IPS-18a (cell line): ENCODE measurements at regions not wholly inside any gene's neighbourhood (a gene's known extent, or its start where the extent isn't known, plus 50 kb on each side); places are given as distances from the start of the nearest gene placed in this dataset.

ENCODE experiments used
- H3K27ac ChIP-seq: one replicate; pipeline ENCODE4 v1.5.1; 2013; ENCODE audit warnings: low read length
- H3K27me3 ChIP-seq: one replicate; pipeline ENCODE4 v1.6.1; 2013; ENCODE audit warnings: mild to moderate bottlenecking, low read length; ENCODE audit not compliant: control insufficient read depth, insufficient read depth
- H3K36me3 ChIP-seq: one replicate; pipeline ENCODE4 v1.6.1; 2013; ENCODE audit warnings: low read depth, low read length; ENCODE audit not compliant: control insufficient read depth
- H3K4me1 ChIP-seq: one replicate; pipeline ENCODE4 v1.6.1; 2013; ENCODE audit warnings: low read depth, low read length; ENCODE audit not compliant: control insufficient read depth
- H3K4me3 ChIP-seq: one replicate; pipeline ENCODE4 v1.5.1; 2013; ENCODE audit warnings: low read length
- H3K9ac ChIP-seq: one replicate; pipeline ENCODE4 v1.6.1; 2013; ENCODE audit warnings: mild to moderate bottlenecking, low read length, moderate library complexity
- H3K9me3 ChIP-seq: one replicate; pipeline ENCODE4 v1.6.1; 2013; ENCODE audit warnings: low read depth, low read length; ENCODE audit not compliant: control insufficient read depth

DNA sequence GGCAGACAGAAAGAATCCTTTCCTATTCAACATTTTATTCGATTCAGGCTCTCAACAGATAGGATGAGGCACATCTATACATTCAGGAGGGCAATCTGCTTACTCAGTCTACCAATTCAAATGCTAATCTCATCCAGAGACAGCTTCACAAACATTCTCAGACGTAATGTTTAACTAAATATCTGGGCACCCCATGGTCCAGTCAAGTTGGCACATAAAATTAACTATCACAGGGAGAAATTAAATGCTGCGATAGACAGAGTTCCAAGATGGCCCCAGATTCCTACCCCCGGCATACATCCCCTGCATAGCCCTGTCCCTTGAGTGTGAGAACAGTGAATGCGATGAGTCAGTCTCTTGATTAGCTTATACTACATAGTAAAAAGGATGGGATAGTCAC lies 184.3 kb downstream of the FGFR2 start:
- H3K36me3 ChIP-seq, result no peaks in the 10 kb centered on the region
- H3K27me3 ChIP-seq, result no peaks in the 10 kb centered on the region
- H3K27ac ChIP-seq, result no peak overlapping the region
- H3K4me3 ChIP-seq, result no peak overlapping the region
- H3K9ac ChIP-seq, result no peak overlapping the region
- no peaks in the 10 kb centered on the region for H3K4me1 ChIP-seq
- no peaks in the 10 kb centered on the region for H3K9me3 ChIP-seq

DNA sequence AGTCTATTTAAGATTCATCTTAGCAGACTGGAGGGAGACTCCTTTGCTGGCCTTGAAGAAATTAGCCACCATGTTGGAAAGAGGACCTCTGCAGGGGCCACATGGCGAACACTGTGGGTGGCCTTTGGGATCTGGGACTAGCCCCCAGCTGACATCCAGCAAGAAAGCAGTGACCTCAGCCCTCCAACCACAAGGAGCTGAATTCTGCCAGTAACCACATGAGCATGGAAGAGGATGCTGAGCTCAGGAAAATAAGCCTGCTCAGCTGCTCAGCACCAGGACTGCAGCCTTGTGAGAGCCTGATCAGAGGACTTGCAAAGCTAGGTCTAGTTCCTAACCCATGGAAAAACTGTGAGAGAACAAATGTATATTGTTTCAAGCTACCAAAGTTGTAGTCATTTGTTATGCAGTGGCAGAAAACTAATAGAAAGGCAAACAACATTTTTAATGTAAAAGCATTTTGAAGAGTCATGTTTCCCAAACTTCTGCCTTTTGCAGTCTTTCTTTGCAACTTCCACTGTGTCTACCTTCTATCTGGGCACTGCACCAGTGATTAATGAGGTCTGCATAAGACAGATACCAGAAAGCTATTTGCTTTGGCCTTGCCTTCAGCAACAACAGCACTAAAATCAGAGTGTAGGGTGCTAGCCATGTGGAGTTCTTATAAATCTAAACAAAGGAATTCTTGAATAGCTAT lies 183.7 kb downstream of the FGFR2 start:
- Histone ChIP-seq H3K4me3 (no peak overlapping the region), H3K4me1 (no peaks in the 10 kb centered on the region), H3K9ac (no peak overlapping the region), H3K27ac (no peak overlapping the region), H3K9me3 (no peaks in the 10 kb centered on the region), H3K27me3 (no peaks in the 10 kb centered on the region), H3K36me3 (no peaks in the 10 kb centered on the region)

DNA sequence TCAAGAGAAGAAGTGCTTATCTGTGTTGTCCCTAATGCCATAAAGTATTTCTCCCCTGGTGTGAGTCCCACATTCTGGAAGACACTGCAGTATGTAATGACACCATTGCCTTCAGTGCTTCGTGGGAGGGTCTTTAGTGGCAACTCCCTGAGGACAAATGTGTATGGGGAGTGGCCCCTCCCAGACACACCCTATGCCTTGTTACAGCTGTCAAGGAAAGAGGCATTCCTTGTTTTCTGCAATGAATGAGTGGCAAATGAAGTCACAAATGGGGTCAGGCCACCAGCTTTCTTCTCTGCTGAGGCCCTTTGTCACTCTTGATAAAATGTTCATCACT lies 183.2 kb downstream of the FGFR2 start:
- Histone ChIP-seq H3K27ac (no peak overlapping the region), H3K4me1 (no peaks in the 10 kb centered on the region), H3K4me3 (no peak overlapping the region), H3K9me3 (no peaks in the 10 kb centered on the region), H3K36me3 (no peaks in the 10 kb centered on the region), H3K9ac (no peak overlapping the region), H3K27me3 (no peaks in the 10 kb centered on the region)

DNA sequence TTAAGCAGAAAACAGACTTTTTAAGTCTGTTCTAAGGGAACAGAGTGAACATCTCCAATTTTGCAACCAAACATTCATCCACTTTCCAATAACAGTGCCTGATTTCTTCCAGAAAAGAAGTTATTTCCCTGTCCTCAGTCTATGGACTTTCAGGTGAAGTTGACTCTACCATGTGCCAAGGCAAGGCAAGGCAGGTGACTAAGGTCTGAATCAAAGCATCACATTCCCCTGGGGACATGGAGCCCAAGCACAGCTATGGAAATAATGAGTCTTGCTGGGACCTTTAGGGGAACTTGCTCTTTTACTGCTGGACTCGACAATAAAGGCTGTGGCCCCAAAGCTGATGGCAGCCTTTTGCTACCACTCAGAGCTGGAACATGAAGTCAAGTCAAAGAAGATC lies 182.2 kb downstream of the FGFR2 start:
- Histone ChIP-seq H3K4me1 (no peaks in the 10 kb centered on the region), H3K36me3 (no peaks in the 10 kb centered on the region), H3K4me3 (no peak overlapping the region), H3K9ac (no peak overlapping the region), H3K27me3 (no peaks in the 10 kb centered on the region), H3K27ac (no peak overlapping the region), H3K9me3 (no peaks in the 10 kb centered on the region)

- Histone ChIP-seq H3K27ac (no peak overlapping the region), H3K27me3 (no peaks in the 10 kb centered on the region), H3K9ac (no peak overlapping the region), H3K36me3 (no peaks in the 10 kb centered on the region), H3K9me3 (no peaks in the 10 kb centered on the region), H3K4me3 (no peak overlapping the region), H3K4me1 (peaks cover 2% of the 10 kb centered on the region)
These were observed 180.9 kb downstream of the FGFR2 start for GRCh38 chr10:121417298-121417697.

- no peak overlapping the region for H3K9ac ChIP-seq
- no peaks in the 10 kb centered on the region for H3K9me3 ChIP-seq
- no peaks in the 10 kb centered on the region for H3K36me3 ChIP-seq
- no peaks in the 10 kb centered on the region for H3K27me3 ChIP-seq
- no peak overlapping the region for H3K4me3 ChIP-seq
- H3K27ac ChIP-seq, result no peak overlapping the region
- peaks cover 2% of the 10 kb centered on the region for H3K4me1 ChIP-seq
These were observed 180.0 kb downstream of the FGFR2 start for GRCh38 chr10:121418126-121418777.

- H3K9ac ChIP-seq, result no peak overlapping the region
- H3K27me3 ChIP-seq, result no peaks in the 10 kb centered on the region
- H3K4me1 ChIP-seq, result peaks cover 2% of the 10 kb centered on the region
- H3K36me3 ChIP-seq, result no peaks in the 10 kb centered on the region
- no peaks in the 10 kb centered on the region for H3K9me3 ChIP-seq
- H3K27ac ChIP-seq, result no peak overlapping the region
- no peak overlapping the region for H3K4me3 ChIP-seq
These were observed 178.2 kb downstream of the FGFR2 start for GRCh38 chr10:121420006-121420405.

DNA sequence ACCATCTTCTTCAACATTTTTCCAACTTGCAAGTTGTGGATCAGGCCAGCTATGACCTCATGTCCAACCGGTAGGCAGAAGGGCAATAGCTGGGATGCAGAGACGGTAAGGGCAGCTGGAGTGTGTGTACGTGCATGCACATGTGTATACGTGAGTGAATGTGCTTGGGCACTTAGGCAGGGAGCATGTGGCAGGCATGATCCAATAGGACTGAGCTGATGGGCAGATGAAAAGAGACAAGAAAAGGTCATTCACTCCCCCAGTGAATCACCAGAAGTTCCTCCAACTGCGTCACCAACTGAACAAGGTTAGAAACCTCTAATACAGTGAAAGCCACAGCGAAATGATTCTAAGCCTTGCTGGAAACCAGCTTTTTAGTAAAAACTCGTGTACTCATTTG lies 176.1 kb downstream of the FGFR2 start:
- no peaks in the 10 kb centered on the region for H3K9me3 ChIP-seq
- no peak overlapping the region for H3K9ac ChIP-seq
- H3K4me1 ChIP-seq, result peaks cover 2% of the 10 kb centered on the region
- H3K4me3 ChIP-seq, result no peak overlapping the region
- no peak overlapping the region for H3K27ac ChIP-seq
- no peaks in the 10 kb centered on the region for H3K36me3 ChIP-seq
- no peaks in the 10 kb centered on the region for H3K27me3 ChIP-seq

DNA sequence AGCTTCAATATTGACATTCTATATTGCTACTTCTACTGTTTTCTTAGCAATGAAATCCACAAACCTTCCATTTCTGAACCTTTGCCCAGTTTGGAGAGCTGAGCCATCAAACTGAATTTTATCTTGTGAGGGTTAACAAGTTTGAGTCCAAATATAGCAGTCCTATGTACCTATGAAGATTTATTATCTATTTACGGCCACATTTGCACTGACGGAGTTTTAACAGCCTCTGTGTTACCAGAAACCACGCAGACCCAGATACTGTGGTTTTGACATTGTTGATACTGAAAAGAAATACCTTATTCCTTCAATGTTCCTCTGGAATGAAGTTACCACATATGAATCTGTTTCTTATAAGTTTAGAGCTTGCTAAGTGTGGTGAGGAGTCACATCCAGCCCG lies 172.6 kb downstream of the FGFR2 start:
- Histone ChIP-seq H3K4me1 (peaks cover 2% of the 10 kb centered on the region), H3K9me3 (no peaks in the 10 kb centered on the region), H3K27ac (no peak overlapping the region), H3K4me3 (no peak overlapping the region), H3K27me3 (no peaks in the 10 kb centered on the region), H3K9ac (no peak overlapping the region), H3K36me3 (no peaks in the 10 kb centered on the region)

GRCh38 chr10:121426307-121426706 lies 171.9 kb downstream of the FGFR2 start:
- peaks cover under 1% of the 10 kb centered on the region for H3K4me1 ChIP-seq
- H3K27me3 ChIP-seq, result no peaks in the 10 kb centered on the region
- H3K27ac ChIP-seq, result no peak overlapping the region
- H3K9me3 ChIP-seq, result no peaks in the 10 kb centered on the region
- no peaks in the 10 kb centered on the region for H3K36me3 ChIP-seq
- no peak overlapping the region for H3K9ac ChIP-seq
- H3K4me3 ChIP-seq, result no peak overlapping the region
